Dedifferentiated amniotic fluid mesenchymal stem cell (primary cell): ENCODE measurements at regions not wholly inside any gene's neighbourhood (a gene's known extent, or its start where the extent isn't known, plus 50 kb on each side); places are given as distances from the start of the nearest gene placed in this dataset.
"Not testable (repeated sequence)": the region's sequence is repeated elsewhere in the genome, so short reads cannot be mapped to it uniquely, and the experiment has no call there.

Experiments used
- DNase-seq: peaks from one replicate; pipeline ENCODE4 v3.0.0-alpha.2; 2016; ENCODE audit errors: extremely low spot score

GRCh38 chr6:53446151-53446550 lies 97.4 kb upstream of the ELOVL5 start:
- no peak for DNase-seq

GRCh38 chr6:53441761-53442160 lies 93.0 kb upstream of the ELOVL5 start:
- peak; percentile 87 for DNase-seq

- DNase-seq: peak; percentile 36
Observed at GRCh38 chr6:53441035-53441493, 92.3 kb upstream of the ELOVL5 start.

GRCh38 chr6:53440336-53440945 lies 91.7 kb upstream of the ELOVL5 start:
- no peak for DNase-seq

GRCh38 chr6:53439556-53439955 lies 90.8 kb upstream of the ELOVL5 start:
- DNase-seq: peak; percentile 33

- peak; percentile 49 for DNase-seq
Observed at GRCh38 chr6:53437557-53438202, 88.9 kb upstream of the ELOVL5 start.

GRCh38 chr6:53436526-53437303 lies 88.0 kb upstream of the ELOVL5 start:
- no peak for DNase-seq

GRCh38 chr6:53433951-53434285 lies 85.2 kb upstream of the ELOVL5 start:
- no peak for DNase-seq

- DNase-seq: no peak
Observed at GRCh38 chr6:53433261-53433950, 84.7 kb upstream of the ELOVL5 start.

GRCh38 chr6:53432318-53433161 lies 83.8 kb upstream of the ELOVL5 start:
- peak; percentile 41 for DNase-seq

- DNase-seq: no peak
Observed at GRCh38 chr6:53431704-53432103, 83.0 kb upstream of the ELOVL5 start.

- no peak for DNase-seq
Observed at GRCh38 chr6:53429401-53429800, 80.7 kb upstream of the ELOVL5 start.

- no peak for DNase-seq
Observed at GRCh38 chr6:53428886-53429285, 80.1 kb upstream of the ELOVL5 start.

- DNase-seq: no peak
Observed at GRCh38 chr6:53426667-53427270, 78.0 kb upstream of the ELOVL5 start.

GRCh38 chr6:53426117-53426516 lies 77.4 kb upstream of the ELOVL5 start:
- no peak for DNase-seq

- no peak for DNase-seq
Observed at GRCh38 chr6:53424976-53425718, 76.4 kb upstream of the ELOVL5 start.

GRCh38 chr6:53424300-53424699 lies 75.5 kb upstream of the ELOVL5 start:
- DNase-seq: no peak

GRCh38 chr6:53423560-53423959 lies 74.8 kb upstream of the ELOVL5 start:
- not testable (repeated sequence) for DNase-seq

- DNase-seq: no peak
Observed at GRCh38 chr6:53419026-53419425, 70.3 kb upstream of the ELOVL5 start.

GRCh38 chr6:53418288-53418687 lies 69.5 kb upstream of the ELOVL5 start:
- no peak for DNase-seq
